ENCODE measurements at regions not wholly inside any gene's neighbourhood (a gene's known extent, or its start where the extent isn't known, plus 50 kb on each side); places are given as distances from the start of the nearest gene placed in this dataset.

DNA sequence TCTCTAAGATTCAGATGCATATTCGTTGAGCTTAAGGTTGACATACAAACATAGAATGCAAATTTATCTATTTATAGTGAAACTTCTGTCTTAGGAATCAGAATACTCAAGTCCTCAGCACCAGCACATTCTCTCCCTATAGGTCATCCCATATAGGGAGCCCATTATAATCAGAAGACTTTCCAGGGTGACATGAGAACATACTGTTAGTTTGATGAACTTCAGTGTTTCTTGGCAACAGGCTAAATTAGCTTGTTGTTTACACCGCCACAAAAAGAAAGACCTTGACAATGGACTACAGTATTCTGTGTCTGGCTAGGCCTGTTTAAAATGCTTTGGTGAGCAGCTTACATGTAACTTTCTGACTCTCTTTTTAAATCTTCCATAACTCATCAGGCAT lies 104.2 kb downstream of the TAF11L14 start:
- TF ChIP-seq EZH2 (IDR thresholded peaks at IDR 0.05; ENCODE audit: low read length, missing control alignments) (no peak), CTCF (conservative IDR thresholded peaks at IDR 0.05 in 1 of 2, IDR thresholded peaks at IDR 0.05 in 1 of 2; ENCODE audit: low read depth in 1 of 2, low read length in 2 of 2) (no peak)
- DNase-seq (ENCODE audit: low read depth in 2 of 2), result no peak
- H3K4me3 ChIP-seq (replicated peaks in 1 of 4; ENCODE audit: control extremely low read depth in 1 of 4, insufficient read depth in 1 of 4, low read depth in 3 of 4, low read length in 4 of 4), result no peak overlapping the region

GRCh38 chr5:17743580-17744435 lies 109.5 kb downstream of the TAF11L14 start:
- TF ChIP-seq CTCF (conservative IDR thresholded peaks at IDR 0.05 in 1 of 2, IDR thresholded peaks at IDR 0.05 in 1 of 2; ENCODE audit: low read depth in 1 of 2, low read length in 2 of 2), result no peak
- no peak for TF ChIP-seq EZH2 (IDR thresholded peaks at IDR 0.05; ENCODE audit: low read length, missing control alignments)
- Histone ChIP-seq H3K4me1 (ENCODE audit: control insufficient read depth, extremely low read depth, insufficient read depth, low read length) (no peaks in the 10 kb centered on the region), H3K4me3 (replicated peaks in 1 of 4; ENCODE audit: control extremely low read depth in 1 of 4, insufficient read depth in 1 of 4, low read depth in 3 of 4, low read length in 4 of 4) (peak overlapping the region in 1 of 4 experiments; percentile 16), H3K36me3 (ENCODE audit: control insufficient read depth, insufficient read depth, low read length) (no peaks in the 10 kb centered on the region), H4K20me1 (ENCODE audit: control insufficient read depth, extremely low read depth, insufficient read depth, low read length) (peaks cover 2% of the 10 kb centered on the region), H3K27ac (ENCODE audit: insufficient read depth, low read length) (no peak overlapping the region), H3K27me3 (ENCODE audit: control insufficient read depth, insufficient read depth, low read length) (no peaks in the 10 kb centered on the region), H3K9ac (ENCODE audit: insufficient read depth, low read length) (no peak overlapping the region), H3K79me2 (ENCODE audit: control insufficient read depth, insufficient read depth, low read length) (no peaks in the 10 kb centered on the region), H3K9me3 (ENCODE audit: control insufficient read depth, insufficient read depth, low read depth, low read length) (no peaks in the 10 kb centered on the region), H3K4me2 (ENCODE audit: extremely low read depth, insufficient read depth, low read length) (no peak overlapping the region), H2AFZ (ENCODE audit: low read length) (no peak overlapping the region)
- DNase-seq (ENCODE audit: low read depth in 2 of 2), result peak; percentile 44 to 92

More for the DNA sequence above, 104.2 kb downstream of the TAF11L14 start:
- no peak overlapping the region for H3K27ac ChIP-seq (ENCODE audit: insufficient read depth, low read length)
- H3K9ac ChIP-seq (ENCODE audit: insufficient read depth, low read length), result no peak overlapping the region
- H3K79me2 ChIP-seq (ENCODE audit: control insufficient read depth, insufficient read depth, low read length), result no peaks in the 10 kb centered on the region
- no peaks in the 10 kb centered on the region for H3K36me3 ChIP-seq (ENCODE audit: control insufficient read depth, insufficient read depth, low read length)
- no peaks in the 10 kb centered on the region for H3K4me1 ChIP-seq (ENCODE audit: control insufficient read depth, extremely low read depth, insufficient read depth, low read length)
- peaks cover 2% of the 10 kb centered on the region for H4K20me1 ChIP-seq (ENCODE audit: control insufficient read depth, extremely low read depth, insufficient read depth, low read length)
- H2AFZ ChIP-seq (ENCODE audit: low read length), result no peak overlapping the region
- no peaks in the 10 kb centered on the region for H3K27me3 ChIP-seq (ENCODE audit: control insufficient read depth, insufficient read depth, low read length)
- H3K4me2 ChIP-seq (ENCODE audit: extremely low read depth, insufficient read depth, low read length), result no peak overlapping the region
- H3K9me3 ChIP-seq (ENCODE audit: control insufficient read depth, insufficient read depth, low read depth, low read length), result no peaks in the 10 kb centered on the region

GRCh38 chr5:17748201-17748600 lies 113.9 kb downstream of the TAF11L14 start:
- H3K4me1 ChIP-seq (ENCODE audit: control insufficient read depth, extremely low read depth, insufficient read depth, low read length), result no peaks in the 10 kb centered on the region
- H3K36me3 ChIP-seq (ENCODE audit: control insufficient read depth, insufficient read depth, low read length), result no peaks in the 10 kb centered on the region
- no peak for DNase-seq (ENCODE audit: low read depth in 2 of 2)
- H3K27me3 ChIP-seq (ENCODE audit: control insufficient read depth, insufficient read depth, low read length), result no peaks in the 10 kb centered on the region
- no peak overlapping the region for H3K27ac ChIP-seq (ENCODE audit: insufficient read depth, low read length)
- H4K20me1 ChIP-seq (ENCODE audit: control insufficient read depth, extremely low read depth, insufficient read depth, low read length), result no peaks in the 10 kb centered on the region
- no peak overlapping the region for H2AFZ ChIP-seq (ENCODE audit: low read length)
- no peaks in the 10 kb centered on the region for H3K79me2 ChIP-seq (ENCODE audit: control insufficient read depth, insufficient read depth, low read length)
- no peak overlapping the region for H3K4me3 ChIP-seq (replicated peaks in 1 of 4; ENCODE audit: control extremely low read depth in 1 of 4, insufficient read depth in 1 of 4, low read depth in 3 of 4, low read length in 4 of 4)
- no peak overlapping the region for H3K9ac ChIP-seq (ENCODE audit: insufficient read depth, low read length)
- TF ChIP-seq CTCF (conservative IDR thresholded peaks at IDR 0.05 in 1 of 2, IDR thresholded peaks at IDR 0.05 in 1 of 2; ENCODE audit: low read depth in 1 of 2, low read length in 2 of 2), result no peak
- no peak for TF ChIP-seq EZH2 (IDR thresholded peaks at IDR 0.05; ENCODE audit: low read length, missing control alignments)
- no peak overlapping the region for H3K4me2 ChIP-seq (ENCODE audit: extremely low read depth, insufficient read depth, low read length)
- no peaks in the 10 kb centered on the region for H3K9me3 ChIP-seq (ENCODE audit: control insufficient read depth, insufficient read depth, low read depth, low read length)
